Heart right ventricle (tissue), 16 donors: ENCODE measurements at regions not wholly inside any gene's neighbourhood (a gene's known extent, or its start where the extent isn't known, plus 50 kb on each side); places are given as distances from the start of the nearest gene placed in this dataset.
"Not testable (repeated sequence)": the region's sequence is repeated elsewhere in the genome, so short reads cannot be mapped to it uniquely, and the experiment has no call there.

ENCODE experiments used
- ATAC-seq, 8 donors: fragments of 200-7000 bp; cut with Tn5 transposase; one replicate each; pipeline ENCODE4 v1.9.1; 2020; ENCODE audit warnings: mild to moderate bottlenecking in 8 of 8, moderate library complexity in 8 of 8, moderate number of reproducible peaks in 1 of 8
- DNase-seq, 2 donors: peaks; one replicate each; pipeline ENCODE4 v3.0.0-alpha.2; 2020
- H3K27ac ChIP-seq, 10 donors: fragments of 200-600 bp; sonication (generic) in 2 of 10; one replicate each; pipeline versions ENCODE4 v1.5.0 to v1.8.0; 2020 to 2022; ENCODE audit warnings: mild to moderate bottlenecking in 3 of 10
- H3K27me3 ChIP-seq, 7 donors: fragments of 200-600 bp; one replicate each; pipeline ENCODE4 v1.8.0; 2021 to 2022; ENCODE audit warnings: mild to moderate bottlenecking in 2 of 7
- H3K36me3 ChIP-seq, 9 donors: fragments of 200-600 bp; sonication (generic) in 1 of 9; one replicate each; pipeline versions ENCODE4 v1.5.0 to v1.8.0; 2020 to 2022; ENCODE audit warnings: mild to moderate bottlenecking in 2 of 9
- H3K4me1 ChIP-seq, 9 donors: fragments of 200-600 bp; sonication (generic) in 1 of 9; one replicate each; pipeline versions ENCODE4 v1.5.0 to v1.8.0; 2020 to 2022; ENCODE audit warnings: mild to moderate bottlenecking in 4 of 9
- H3K4me3 ChIP-seq, 10 donors: fragments of 200-600 bp; sonication (generic) in 2 of 10; one replicate each; pipeline versions ENCODE4 v1.5.0 to v1.8.0; 2020 to 2022; ENCODE audit warnings: mild to moderate bottlenecking in 7 of 10, moderate library complexity in 2 of 10
- H3K9me3 ChIP-seq, 11 donors: fragments of 200-600 bp in 10 of 11; sonication (generic) in 2 of 11; one replicate each; pipeline versions ENCODE4 v1.5.0 to v1.8.0; 2013 to 2022; ENCODE audit warnings: mild to moderate bottlenecking in 2 of 11, control low read depth in 1 of 11, moderate library complexity in 1 of 11
- WGBS, 2 donors: extraction: QIAGEN DNeasy Blood & Tissue Kit; methylation state at CpG; one replicate each; pipeline ENCODE4 v1.1.7; 2013; ENCODE audit warnings: inconsistent platforms in 1 of 2; 5-methylcytosine and 5-hydroxymethylcytosine counted together
- intact Hi-C, 10 donors: fragments of 100-400 bp; cut with DNase I; formaldehyde crosslinking; loops; one replicate each; pipeline versions ENCODE4 v1.11.1 to v1.14.2; 2022
- TF ChIP-seq, protein P1 (sequence below), 9 donors: fragments of 200-600 bp; sonication (generic) in 2 of 9; IDR thresholded peaks; one replicate each; pipeline versions ENCODE4 v1.5.0 to v1.8.0; 2021 to 2022; ENCODE audit warnings: antibody characterized with exemption in 9 of 9, mild to moderate bottlenecking in 5 of 9, moderate library complexity in 1 of 9
- donor health status: Arrhythmogenic right ventricular cardiomyopathy.
- donor health status: ischemic (EF 13 %, LVEDD 7.1; RV severe dilation, severe dysfunction).
- donor health status: healthy with polysubstance abuse.
- donor health status: DM: no; HTN: yes; CAD: no.
- donor health status: DM: no; HTN: no; CAD: no.
- donor health status: ischemic (EF 25% LVEDD 6.9; RV normal size, moderate dysfunction).
- donor health status: ischemic (EF 25% LVEDD 5.7; RV mildly dilated, moderate dysfunction).
- donor health status: healthy.
- donor health status: DM: yes; HTN: yes; CAD: no.
- donor health status: Ischemic cardiomyopathy.
- donor health status: ischemic (EF 35%, LVEDD 5.7; RV mildly dilated, moderate dysfunction).
- donor health status: nonischemic (EF 11% LVEDD 7.7; RV severe dilation, severe dysfunction).
- donor health status: DM: yes; HTN: yes; CAD: no.
- donor health status: PGD.
- donor health status: ischemic (EF 29% LVEDD 5.4; RV normal size, mild dysfunction).
- donor health status: nonischemic (EF 23%, LVEDD 6.1; RV moderate dilation, normal function).

GRCh38 chr15:49723981-49724380, 103.1 kb downstream of the DTWD1 start:
- H3K27ac ChIP-seq: no peak overlapping the region
- ATAC-seq (no peak), DNase-seq (no peak)
- no peaks in the 10 kb centered on the region for H3K27me3 ChIP-seq
- H3K4me3 ChIP-seq: no peak overlapping the region
- TF ChIP-seq, protein P1, sequence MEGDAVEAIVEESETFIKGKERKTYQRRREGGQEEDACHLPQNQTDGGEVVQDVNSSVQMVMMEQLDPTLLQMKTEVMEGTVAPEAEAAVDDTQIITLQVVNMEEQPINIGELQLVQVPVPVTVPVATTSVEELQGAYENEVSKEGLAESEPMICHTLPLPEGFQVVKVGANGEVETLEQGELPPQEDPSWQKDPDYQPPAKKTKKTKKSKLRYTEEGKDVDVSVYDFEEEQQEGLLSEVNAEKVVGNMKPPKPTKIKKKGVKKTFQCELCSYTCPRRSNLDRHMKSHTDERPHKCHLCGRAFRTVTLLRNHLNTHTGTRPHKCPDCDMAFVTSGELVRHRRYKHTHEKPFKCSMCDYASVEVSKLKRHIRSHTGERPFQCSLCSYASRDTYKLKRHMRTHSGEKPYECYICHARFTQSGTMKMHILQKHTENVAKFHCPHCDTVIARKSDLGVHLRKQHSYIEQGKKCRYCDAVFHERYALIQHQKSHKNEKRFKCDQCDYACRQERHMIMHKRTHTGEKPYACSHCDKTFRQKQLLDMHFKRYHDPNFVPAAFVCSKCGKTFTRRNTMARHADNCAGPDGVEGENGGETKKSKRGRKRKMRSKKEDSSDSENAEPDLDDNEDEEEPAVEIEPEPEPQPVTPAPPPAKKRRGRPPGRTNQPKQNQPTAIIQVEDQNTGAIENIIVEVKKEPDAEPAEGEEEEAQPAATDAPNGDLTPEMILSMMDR (IDR thresholded peaks at IDR 0.05): no peak
- H3K36me3 ChIP-seq: no peaks in the 10 kb centered on the region
- peaks cover 0 to 22% (median 7%) of the 10 kb centered on the region in 11 donors for H3K9me3 ChIP-seq
- 85 to 89% methylated on average over 2 of the region's 2 CpGs for WGBS, 2 donors
- intact Hi-C loops: no loop called here
- H3K4me1 ChIP-seq: peaks cover 0 to 24% (median 0%) of the 10 kb centered on the region in 9 donors

GRCh38 chr15:49731187-49732099, 110.6 kb downstream of the DTWD1 start:
- intact Hi-C loops: no loop called here
- TF ChIP-seq, protein P1 (IDR thresholded peaks at IDR 0.05): no peak

DNA sequence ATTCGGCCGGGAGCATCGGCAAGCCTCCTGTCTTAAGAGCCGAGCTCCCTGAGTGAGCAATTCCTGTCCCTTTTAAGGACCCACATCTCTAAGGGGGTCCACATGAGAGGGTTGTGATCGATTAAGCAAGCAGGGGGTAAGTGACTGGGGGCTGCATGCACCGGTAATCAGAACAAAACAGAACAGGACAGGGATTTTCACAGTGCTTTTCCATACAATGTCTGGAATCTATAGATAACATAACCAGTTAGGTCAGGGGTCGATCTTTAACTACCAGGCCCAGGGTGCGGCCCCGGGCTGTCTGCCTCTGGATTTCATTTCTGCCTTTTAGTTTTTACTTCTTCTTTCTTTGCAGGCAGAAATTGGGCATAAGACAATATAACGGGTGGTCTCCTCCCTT, 111.3 kb downstream of the DTWD1 start:
- H3K36me3 ChIP-seq, H3K4me1 ChIP-seq, H3K27me3 ChIP-seq, H3K4me3 ChIP-seq, H3K27ac ChIP-seq, intact Hi-C loops, DNase-seq, ATAC-seq: not testable (repeated sequence)
- WGBS, 2 donors: 76 to 77% methylated on average over 10 of the region's 10 CpGs
- peaks cover 0 to 20% (median 0%) of the 10 kb centered on the region in 11 donors for H3K9me3 ChIP-seq

More at GRCh38 chr15:49731187-49732099, 110.6 kb downstream of the DTWD1 start:
- ATAC-seq: no peak
- no peaks in the 10 kb centered on the region for H3K36me3 ChIP-seq
- H3K27ac ChIP-seq: no peak overlapping the region
- H3K4me3 ChIP-seq: no peak overlapping the region
- no peaks in the 10 kb centered on the region for H3K4me1 ChIP-seq
- WGBS, 2 donors: 85 to 88% methylated on average over 5 of the region's 5 CpGs
- peaks cover 0 to 27% (median 3%) of the 10 kb centered on the region in 11 donors for H3K9me3 ChIP-seq
- no peaks in the 10 kb centered on the region for H3K27me3 ChIP-seq
- no peak for DNase-seq

GRCh38 chr15:49734089-49734488, 113.2 kb downstream of the DTWD1 start:
- peaks cover 0 to 17% (median 0%) of the 10 kb centered on the region in 11 donors for H3K9me3 ChIP-seq
- H3K4me1 ChIP-seq, H3K27ac ChIP-seq, H3K36me3 ChIP-seq, H3K4me3 ChIP-seq, intact Hi-C loops, DNase-seq, ATAC-seq, H3K27me3 ChIP-seq: not testable (repeated sequence)
- 95 to 96% methylated on average over 1 of the region's 1 CpG for WGBS, 2 donors

- DNase-seq: no peak
- Histone ChIP-seq H3K27me3 (no peaks in the 10 kb centered on the region), H3K27ac (no peak overlapping the region), H3K9me3 (peaks cover 0 to 13% (median 0%) of the 10 kb centered on the region in 11 donors), H3K36me3 (no peaks in the 10 kb centered on the region), H3K4me1 (no peaks in the 10 kb centered on the region), H3K4me3 (no peak overlapping the region)
- intact Hi-C loops: no loop called here
- WGBS, 2 donors: 88 to 92% methylated on average over 4 of the region's 4 CpGs
- no peak for ATAC-seq
- TF ChIP-seq, protein P1 (IDR thresholded peaks at IDR 0.05): no peak
Observed at GRCh38 chr15:49734831-49735508, 114.1 kb downstream of the DTWD1 start.
